ENCODE measurements at regions not wholly inside any gene's neighbourhood (a gene's known extent, or its start where the extent isn't known, plus 50 kb on each side); places are given as distances from the start of the nearest gene placed in this dataset.

DNA sequence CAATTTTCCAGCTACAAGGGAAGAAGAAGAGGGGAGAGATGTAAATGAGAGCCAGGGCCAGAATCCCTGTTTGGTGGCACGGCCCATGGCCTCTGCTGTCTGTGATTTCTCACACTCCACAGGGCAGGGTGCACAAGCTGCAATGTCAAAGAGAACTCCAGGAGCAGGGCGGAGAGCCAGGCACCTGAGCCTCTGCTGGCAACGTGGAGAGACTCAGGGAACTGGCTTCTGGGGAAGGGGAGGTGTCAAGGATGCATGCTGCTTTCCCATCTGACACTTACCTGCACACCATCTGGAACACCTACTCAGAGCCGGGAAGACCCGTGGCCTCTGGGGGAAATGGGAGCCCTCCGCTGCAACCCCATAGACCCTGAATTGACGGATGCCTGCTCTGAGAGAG is 507.5 kb upstream of the NR2F2 start:
- Histone ChIP-seq H3K27me3 (replicated peaks; ENCODE audit: insufficient read depth) (no peaks in the 10 kb centered on the region), H3K27ac (no peak overlapping the region), H3K4me3 (no peak overlapping the region), H3K36me3 (no peaks in the 10 kb centered on the region), H3K9me3 (no peaks in the 10 kb centered on the region), H3K4me1 (replicated peaks) (no peaks in the 10 kb centered on the region)
- TF ChIP-seq POLR2A (IDR thresholded peaks at IDR 0.05) (no peak), POLR2AphosphoS5 (IDR thresholded peaks at IDR 0.05) (no peak)
- TF ChIP-seq, protein P1, sequence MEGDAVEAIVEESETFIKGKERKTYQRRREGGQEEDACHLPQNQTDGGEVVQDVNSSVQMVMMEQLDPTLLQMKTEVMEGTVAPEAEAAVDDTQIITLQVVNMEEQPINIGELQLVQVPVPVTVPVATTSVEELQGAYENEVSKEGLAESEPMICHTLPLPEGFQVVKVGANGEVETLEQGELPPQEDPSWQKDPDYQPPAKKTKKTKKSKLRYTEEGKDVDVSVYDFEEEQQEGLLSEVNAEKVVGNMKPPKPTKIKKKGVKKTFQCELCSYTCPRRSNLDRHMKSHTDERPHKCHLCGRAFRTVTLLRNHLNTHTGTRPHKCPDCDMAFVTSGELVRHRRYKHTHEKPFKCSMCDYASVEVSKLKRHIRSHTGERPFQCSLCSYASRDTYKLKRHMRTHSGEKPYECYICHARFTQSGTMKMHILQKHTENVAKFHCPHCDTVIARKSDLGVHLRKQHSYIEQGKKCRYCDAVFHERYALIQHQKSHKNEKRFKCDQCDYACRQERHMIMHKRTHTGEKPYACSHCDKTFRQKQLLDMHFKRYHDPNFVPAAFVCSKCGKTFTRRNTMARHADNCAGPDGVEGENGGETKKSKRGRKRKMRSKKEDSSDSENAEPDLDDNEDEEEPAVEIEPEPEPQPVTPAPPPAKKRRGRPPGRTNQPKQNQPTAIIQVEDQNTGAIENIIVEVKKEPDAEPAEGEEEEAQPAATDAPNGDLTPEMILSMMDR (IDR thresholded peaks at IDR 0.05) = no peak
- intact Hi-C loops (cut with DNase I) = no loop called here
- 82% methylated on average over 7 of the region's 7 CpGs for WGBS
- DNase-seq (ENCODE audit: low spot score) = no peak

DNA sequence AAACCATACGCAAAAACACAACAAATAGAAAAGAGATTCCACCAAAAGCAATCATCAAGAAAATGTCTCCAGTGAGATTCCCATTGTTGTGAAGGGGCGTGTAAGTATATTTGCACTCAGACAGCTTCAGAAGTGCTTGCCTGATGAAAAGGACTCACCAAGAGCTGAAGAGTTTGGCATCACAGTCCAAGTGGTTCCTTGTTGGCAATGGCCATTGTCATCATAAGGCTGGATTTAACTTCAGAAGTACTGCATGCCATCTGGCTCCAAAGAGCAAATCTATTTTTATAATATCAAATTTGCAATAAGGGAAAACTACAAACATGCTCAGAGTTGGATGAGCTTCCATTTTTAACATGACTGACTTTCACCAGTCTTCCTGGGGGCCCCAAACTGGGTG is 505.3 kb upstream of the NR2F2 start:
- no peaks in the 10 kb centered on the region for H3K9me3 ChIP-seq
- no peak for DNase-seq (ENCODE audit: low spot score)
- no peaks in the 10 kb centered on the region for H3K27me3 ChIP-seq (replicated peaks; ENCODE audit: insufficient read depth)
- H3K4me1 ChIP-seq (replicated peaks) = no peaks in the 10 kb centered on the region
- intact Hi-C loops (cut with DNase I) = no loop called here
- WGBS = 90% methylated on average over 2 of the region's 2 CpGs
- no peak overlapping the region for H3K4me3 ChIP-seq
- no peaks in the 10 kb centered on the region for H3K36me3 ChIP-seq
- H3K27ac ChIP-seq = no peak overlapping the region
- TF ChIP-seq POLR2AphosphoS5 (IDR thresholded peaks at IDR 0.05) (no peak), POLR2A (IDR thresholded peaks at IDR 0.05) (no peak)
- TF ChIP-seq, protein P1 (IDR thresholded peaks at IDR 0.05) = no peak

DNA sequence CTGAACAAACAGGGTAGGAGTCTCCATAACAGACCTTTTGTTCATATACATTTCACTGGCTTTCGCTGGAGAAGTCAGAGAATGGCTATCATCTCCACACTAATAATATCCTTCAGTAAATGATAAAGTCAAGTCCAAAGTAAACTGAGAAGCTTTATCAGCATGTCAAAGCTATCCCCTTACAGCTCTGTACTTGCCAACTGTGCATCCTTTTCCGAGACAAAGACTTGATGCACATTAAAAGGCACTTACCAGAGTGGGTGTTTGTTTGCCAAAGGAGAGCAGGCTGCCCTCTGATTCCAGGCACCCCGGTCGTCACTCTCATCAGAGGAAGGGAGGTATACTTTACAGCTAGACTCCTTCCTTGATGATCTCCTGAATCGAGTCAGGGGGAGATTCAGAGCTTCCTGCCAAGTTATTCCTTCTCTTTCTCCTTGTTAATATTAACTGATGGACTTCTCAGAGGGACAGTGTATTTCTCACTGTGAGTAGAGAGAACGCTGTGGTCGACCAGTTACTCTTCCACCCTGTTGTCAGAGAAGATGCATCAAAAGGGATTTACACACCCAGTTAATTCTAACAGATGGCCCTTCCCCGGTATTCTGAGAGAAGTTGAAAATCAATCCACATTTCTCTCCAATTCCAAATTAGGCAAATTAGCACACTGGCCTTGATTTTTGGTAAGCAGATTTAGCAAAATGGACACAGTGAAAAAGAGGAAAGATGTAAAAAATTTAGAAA is 504.7 kb upstream of the NR2F2 start:
- no peaks in the 10 kb centered on the region for H3K9me3 ChIP-seq
- intact Hi-C loops (cut with DNase I) = no loop called here
- no peak for DNase-seq (ENCODE audit: low spot score)
- H3K36me3 ChIP-seq = no peaks in the 10 kb centered on the region
- H3K4me1 ChIP-seq (replicated peaks) = no peaks in the 10 kb centered on the region
- H3K27me3 ChIP-seq (replicated peaks; ENCODE audit: insufficient read depth) = no peaks in the 10 kb centered on the region
- no peak overlapping the region for H3K27ac ChIP-seq
- 28% methylated on average over 8 of the region's 8 CpGs for WGBS
- H3K4me3 ChIP-seq = no peak overlapping the region
- TF ChIP-seq, protein P1 (IDR thresholded peaks at IDR 0.05) = no peak
- TF ChIP-seq POLR2AphosphoS5 (IDR thresholded peaks at IDR 0.05) = no peak
- TF ChIP-seq POLR2A (IDR thresholded peaks at IDR 0.05) = no peak

DNA sequence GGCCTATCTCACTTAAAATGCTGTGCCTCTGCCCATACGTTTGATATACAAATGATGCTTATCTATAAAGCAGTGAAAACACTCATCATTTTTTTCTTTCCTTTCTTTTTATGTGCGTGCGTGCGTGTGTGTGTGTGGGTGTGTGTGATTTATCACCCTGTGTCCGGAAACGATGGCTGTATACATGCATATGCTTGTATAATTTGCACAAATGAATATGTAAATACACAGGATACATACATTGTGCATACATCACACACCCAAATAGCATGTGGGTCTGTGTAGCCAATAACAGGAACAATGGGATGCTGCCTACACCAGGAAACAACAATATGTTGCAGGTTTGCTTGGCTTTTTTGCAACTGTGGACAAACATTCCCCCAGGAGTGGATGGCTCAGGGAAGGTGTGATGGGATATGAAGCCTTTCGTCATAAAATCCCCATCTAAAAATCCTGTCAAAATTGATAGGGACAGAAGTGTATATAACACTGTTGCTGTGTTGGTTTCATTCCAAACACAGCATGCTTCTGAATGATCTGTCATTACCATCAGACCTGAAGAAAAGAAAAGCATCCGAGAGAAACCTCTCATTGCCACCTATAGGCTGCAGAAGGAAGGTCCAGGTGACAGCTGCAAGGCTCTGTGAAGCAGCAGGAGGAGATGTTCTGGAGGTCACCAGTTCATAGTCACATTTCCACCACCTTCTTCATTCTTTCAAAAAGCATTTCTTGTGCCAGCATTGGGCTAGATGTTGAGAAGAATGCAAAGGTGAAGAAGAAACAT is 503.9 kb upstream of the NR2F2 start:
- DNase-seq (ENCODE audit: low spot score) = no peak
- WGBS = 78% methylated on average over 8 of the region's 8 CpGs
- H3K27me3 ChIP-seq (replicated peaks; ENCODE audit: insufficient read depth) = no peaks in the 10 kb centered on the region
- no peak overlapping the region for H3K27ac ChIP-seq
- H3K9me3 ChIP-seq = no peaks in the 10 kb centered on the region
- H3K4me1 ChIP-seq (replicated peaks) = no peaks in the 10 kb centered on the region
- no peak overlapping the region for H3K4me3 ChIP-seq
- TF ChIP-seq, protein P1 (IDR thresholded peaks at IDR 0.05) = no peak
- TF ChIP-seq POLR2A (IDR thresholded peaks at IDR 0.05) (no peak), POLR2AphosphoS5 (IDR thresholded peaks at IDR 0.05) (no peak)
- intact Hi-C loops (cut with DNase I) = no loop called here
- no peaks in the 10 kb centered on the region for H3K36me3 ChIP-seq
